ENCODE measurements at regions not wholly inside any gene's neighbourhood (a gene's known extent, or its start where the extent isn't known, plus 50 kb on each side); places are given as distances from the start of the nearest gene placed in this dataset.

GRCh38 chr18:72360634-72361033 lies 183.5 kb downstream of the CBLN2 start:
- H3K9me2 ChIP-seq (replicated peaks; ENCODE audit: insufficient read depth, low read length): no peaks in the 10 kb centered on the region
- no peaks in the 10 kb centered on the region for H3F3A ChIP-seq (ENCODE audit: insufficient read depth, low read length)
- no peak for DNase-seq
- H2AFZ ChIP-seq (ENCODE audit: low read length): no peak overlapping the region
- no peak overlapping the region for H3K9ac ChIP-seq (ENCODE audit: low read length)
- no peak overlapping the region for H3K4me3 ChIP-seq (ENCODE audit: low read length)
- no peak overlapping the region for H3K4me2 ChIP-seq (ENCODE audit: low read depth, low read length)
- no peaks in the 10 kb centered on the region for H3K4me1 ChIP-seq (ENCODE audit: low read length)
- H4K20me1 ChIP-seq (ENCODE audit: insufficient read depth, low read length): no peaks in the 10 kb centered on the region
- no peaks in the 10 kb centered on the region for H3K79me2 ChIP-seq (ENCODE audit: low read length)
- H3K27ac ChIP-seq (ENCODE audit: low read length): no peak overlapping the region
- H3K27me3 ChIP-seq (replicated peaks; ENCODE audit: insufficient read depth, low read length): no peaks in the 10 kb centered on the region
- TF ChIP-seq CTCF (IDR thresholded peaks at IDR 0.05; ENCODE audit: low read length): no peak
- no peak for TF ChIP-seq EZH2 (optimal IDR thresholded peaks at IDR 0.05; ENCODE audit: low read depth, low read length)
- no peak for TF ChIP-seq EZH2phosphoT487 (IDR thresholded peaks at IDR 0.05; ENCODE audit: low read length)
- no peaks in the 10 kb centered on the region for H3K36me3 ChIP-seq (replicated peaks; ENCODE audit: insufficient read depth, low read length)
- no peaks in the 10 kb centered on the region for H3K9me3 ChIP-seq (replicated peaks; ENCODE audit: insufficient read depth, low read length)

- no peaks in the 10 kb centered on the region for H4K20me1 ChIP-seq (ENCODE audit: insufficient read depth, low read length)
- no peaks in the 10 kb centered on the region for H3K9me3 ChIP-seq (replicated peaks; ENCODE audit: insufficient read depth, low read length)
- H3K4me2 ChIP-seq (ENCODE audit: low read depth, low read length): no peak overlapping the region
- H3K9ac ChIP-seq (ENCODE audit: low read length): no peak overlapping the region
- no peak overlapping the region for H3K4me3 ChIP-seq (ENCODE audit: low read length)
- H3K79me2 ChIP-seq (ENCODE audit: low read length): no peaks in the 10 kb centered on the region
- no peak overlapping the region for H2AFZ ChIP-seq (ENCODE audit: low read length)
- no peak overlapping the region for H3K27ac ChIP-seq (ENCODE audit: low read length)
- H3K9me2 ChIP-seq (replicated peaks; ENCODE audit: insufficient read depth, low read length): 0 out of 2 replicates have a peak, but pooled peaks cover 4% of the 10 kb centered on the region
- no peaks in the 10 kb centered on the region for H3K4me1 ChIP-seq (ENCODE audit: low read length)
- H3K27me3 ChIP-seq (replicated peaks; ENCODE audit: insufficient read depth, low read length): no peaks in the 10 kb centered on the region
- no peaks in the 10 kb centered on the region for H3K36me3 ChIP-seq (replicated peaks; ENCODE audit: insufficient read depth, low read length)
- TF ChIP-seq EZH2phosphoT487 (IDR thresholded peaks at IDR 0.05; ENCODE audit: low read length): no peak
- TF ChIP-seq CTCF (IDR thresholded peaks at IDR 0.05; ENCODE audit: low read length): no peak
- no peak for TF ChIP-seq EZH2 (optimal IDR thresholded peaks at IDR 0.05; ENCODE audit: low read depth, low read length)
- no peak for DNase-seq
- no peaks in the 10 kb centered on the region for H3F3A ChIP-seq (ENCODE audit: insufficient read depth, low read length)
Observed at GRCh38 chr18:72342933-72343332, 201.2 kb downstream of the CBLN2 start.

- no peak overlapping the region for H3K9ac ChIP-seq (ENCODE audit: low read length)
- no peaks in the 10 kb centered on the region for H3F3A ChIP-seq (ENCODE audit: insufficient read depth, low read length)
- no peak overlapping the region for H3K27ac ChIP-seq (ENCODE audit: low read length)
- no peak overlapping the region for H3K4me3 ChIP-seq (ENCODE audit: low read length)
- no peaks in the 10 kb centered on the region for H3K9me3 ChIP-seq (replicated peaks; ENCODE audit: insufficient read depth, low read length)
- no peaks in the 10 kb centered on the region for H4K20me1 ChIP-seq (ENCODE audit: insufficient read depth, low read length)
- H3K36me3 ChIP-seq (replicated peaks; ENCODE audit: insufficient read depth, low read length): no peaks in the 10 kb centered on the region
- H2AFZ ChIP-seq (ENCODE audit: low read length): no peak overlapping the region
- no peaks in the 10 kb centered on the region for H3K9me2 ChIP-seq (replicated peaks; ENCODE audit: insufficient read depth, low read length)
- no peaks in the 10 kb centered on the region for H3K27me3 ChIP-seq (replicated peaks; ENCODE audit: insufficient read depth, low read length)
- no peak for DNase-seq
- TF ChIP-seq CTCF (IDR thresholded peaks at IDR 0.05; ENCODE audit: low read length) (no peak), EZH2phosphoT487 (IDR thresholded peaks at IDR 0.05; ENCODE audit: low read length) (no peak), EZH2 (optimal IDR thresholded peaks at IDR 0.05; ENCODE audit: low read depth, low read length) (no peak)
- H3K4me1 ChIP-seq (ENCODE audit: low read length): no peaks in the 10 kb centered on the region
- H3K79me2 ChIP-seq (ENCODE audit: low read length): no peaks in the 10 kb centered on the region
- H3K4me2 ChIP-seq (ENCODE audit: low read depth, low read length): no peak overlapping the region
Observed at GRCh38 chr18:72339976-72340375, 204.2 kb downstream of the CBLN2 start.
